ENCODE measurements at regions not wholly inside any gene's neighbourhood (a gene's known extent, or its start where the extent isn't known, plus 50 kb on each side); places are given as distances from the start of the nearest gene placed in this dataset.

DNA sequence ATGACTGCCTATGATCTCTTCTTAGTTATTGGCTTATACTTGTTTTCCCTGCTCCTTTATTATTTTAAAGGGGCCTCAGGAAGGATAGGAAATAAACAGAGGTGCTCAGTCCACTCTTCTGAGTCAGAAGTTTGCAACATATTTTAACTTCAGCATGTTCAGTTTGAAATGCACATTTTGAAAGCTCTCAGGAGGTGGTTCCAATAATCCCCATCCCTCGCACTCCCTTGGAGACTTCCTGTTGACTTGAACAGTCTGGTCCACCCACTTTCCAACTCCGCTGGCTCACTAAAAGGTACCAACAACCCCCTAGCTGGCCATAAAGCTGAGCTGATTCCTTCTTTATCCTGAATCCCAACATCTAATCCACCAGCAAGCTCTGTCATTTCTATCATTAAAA is 78.3 kb upstream of the DUSP21 start:
- TF ChIP-seq, protein P1, sequence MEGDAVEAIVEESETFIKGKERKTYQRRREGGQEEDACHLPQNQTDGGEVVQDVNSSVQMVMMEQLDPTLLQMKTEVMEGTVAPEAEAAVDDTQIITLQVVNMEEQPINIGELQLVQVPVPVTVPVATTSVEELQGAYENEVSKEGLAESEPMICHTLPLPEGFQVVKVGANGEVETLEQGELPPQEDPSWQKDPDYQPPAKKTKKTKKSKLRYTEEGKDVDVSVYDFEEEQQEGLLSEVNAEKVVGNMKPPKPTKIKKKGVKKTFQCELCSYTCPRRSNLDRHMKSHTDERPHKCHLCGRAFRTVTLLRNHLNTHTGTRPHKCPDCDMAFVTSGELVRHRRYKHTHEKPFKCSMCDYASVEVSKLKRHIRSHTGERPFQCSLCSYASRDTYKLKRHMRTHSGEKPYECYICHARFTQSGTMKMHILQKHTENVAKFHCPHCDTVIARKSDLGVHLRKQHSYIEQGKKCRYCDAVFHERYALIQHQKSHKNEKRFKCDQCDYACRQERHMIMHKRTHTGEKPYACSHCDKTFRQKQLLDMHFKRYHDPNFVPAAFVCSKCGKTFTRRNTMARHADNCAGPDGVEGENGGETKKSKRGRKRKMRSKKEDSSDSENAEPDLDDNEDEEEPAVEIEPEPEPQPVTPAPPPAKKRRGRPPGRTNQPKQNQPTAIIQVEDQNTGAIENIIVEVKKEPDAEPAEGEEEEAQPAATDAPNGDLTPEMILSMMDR (IDR thresholded peaks at IDR 0.05; ENCODE audit: low read length), result no peak
- no peak for TF ChIP-seq EZH2 (optimal IDR thresholded peaks at IDR 0.05; ENCODE audit: low read depth, low read length)
